D721Med (cell line): ENCODE measurements at regions not wholly inside any gene's neighbourhood (a gene's known extent, or its start where the extent isn't known, plus 50 kb on each side); places are given as distances from the start of the nearest gene placed in this dataset.

Experiments
- DNase-seq: peaks from one replicate; pipeline ENCODE4 v3.0.0; 2011; ENCODE audit warnings: low spot score; ENCODE audit not compliant: insufficient read length
- FAIRE-seq: peaks from 2 replicates; lab custom pipeline; 2011; peaks lifted over from hg19 to GRCh38; lab: Jason Lieb, UNC
- TF ChIP-seq, protein P1 (sequence below): IDR thresholded peaks from 2 replicates; pipeline ENCODE4 v1.5.1; 2012; ENCODE audit warnings: mild to moderate bottlenecking, control low read depth; ENCODE audit not compliant: insufficient read depth; ENCODE audit errors: missing control alignments

DNA sequence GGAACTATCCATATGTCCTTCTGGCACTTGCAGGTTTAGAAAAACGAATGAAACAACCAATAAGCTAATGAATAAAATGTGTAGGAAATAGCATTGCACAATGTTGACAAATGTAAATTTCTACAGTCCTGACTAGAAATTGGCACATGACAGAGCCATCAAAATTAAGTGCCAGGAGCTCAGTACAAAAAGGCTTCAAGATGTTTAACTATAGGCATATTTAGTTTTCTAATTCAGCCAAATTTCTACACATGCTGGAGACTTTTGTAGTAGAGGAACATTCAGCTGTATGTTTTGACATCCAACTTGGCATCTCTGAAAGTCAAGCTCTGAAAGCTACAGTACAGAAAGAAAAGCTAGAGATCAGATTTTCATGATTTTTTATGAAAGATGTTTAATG, 1999.4 kb upstream of the AGA start:
- TF ChIP-seq, protein P1, sequence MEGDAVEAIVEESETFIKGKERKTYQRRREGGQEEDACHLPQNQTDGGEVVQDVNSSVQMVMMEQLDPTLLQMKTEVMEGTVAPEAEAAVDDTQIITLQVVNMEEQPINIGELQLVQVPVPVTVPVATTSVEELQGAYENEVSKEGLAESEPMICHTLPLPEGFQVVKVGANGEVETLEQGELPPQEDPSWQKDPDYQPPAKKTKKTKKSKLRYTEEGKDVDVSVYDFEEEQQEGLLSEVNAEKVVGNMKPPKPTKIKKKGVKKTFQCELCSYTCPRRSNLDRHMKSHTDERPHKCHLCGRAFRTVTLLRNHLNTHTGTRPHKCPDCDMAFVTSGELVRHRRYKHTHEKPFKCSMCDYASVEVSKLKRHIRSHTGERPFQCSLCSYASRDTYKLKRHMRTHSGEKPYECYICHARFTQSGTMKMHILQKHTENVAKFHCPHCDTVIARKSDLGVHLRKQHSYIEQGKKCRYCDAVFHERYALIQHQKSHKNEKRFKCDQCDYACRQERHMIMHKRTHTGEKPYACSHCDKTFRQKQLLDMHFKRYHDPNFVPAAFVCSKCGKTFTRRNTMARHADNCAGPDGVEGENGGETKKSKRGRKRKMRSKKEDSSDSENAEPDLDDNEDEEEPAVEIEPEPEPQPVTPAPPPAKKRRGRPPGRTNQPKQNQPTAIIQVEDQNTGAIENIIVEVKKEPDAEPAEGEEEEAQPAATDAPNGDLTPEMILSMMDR: no peak
- no peak for FAIRE-seq

DNA sequence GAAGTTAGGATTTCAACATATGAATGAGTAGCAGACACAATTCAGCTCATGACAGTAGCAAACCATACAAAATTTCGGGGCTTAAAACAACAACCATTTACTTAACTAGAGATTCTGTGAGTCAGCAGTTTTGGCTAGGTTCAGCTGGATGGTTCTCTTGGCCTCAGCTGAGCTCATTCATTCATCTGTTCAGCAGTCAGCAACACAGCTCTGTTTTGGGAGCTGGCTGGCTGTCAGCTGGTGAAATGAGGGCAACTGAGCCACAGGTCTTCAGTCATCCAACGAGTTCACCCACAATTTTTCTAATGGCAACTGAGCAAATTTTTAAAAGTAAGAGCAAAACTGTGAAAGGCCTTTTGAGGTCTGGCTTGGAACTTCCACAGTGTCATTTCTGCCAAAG, 2005.1 kb upstream of the AGA start:
- TF ChIP-seq, protein P1: no peak
- DNase-seq (no peak), FAIRE-seq (no peak)

More for the DNA sequence above, 1999.4 kb upstream of the AGA start:
- no peak for DNase-seq

- DNase-seq (no peak), FAIRE-seq (no peak)
- TF ChIP-seq, protein P1: no peak
Measured at GRCh38 chr4:179465131-179465797, 2023.0 kb upstream of the AGA start.

- DNase-seq (no peak), FAIRE-seq (no peak)
- TF ChIP-seq, protein P1: no peak
Measured at GRCh38 chr4:179467878-179468277, 2025.6 kb upstream of the AGA start.

GRCh38 chr4:179472164-179472563, 2029.9 kb upstream of the AGA start:
- DNase-seq (no peak), FAIRE-seq (peak; percentile 6)
- TF ChIP-seq, protein P1: no peak

GRCh38 chr4:179478608-179479007, 2036.4 kb upstream of the AGA start:
- DNase-seq: no peak
- no peak for FAIRE-seq

GRCh38 chr4:179485781-179486180, 2043.5 kb upstream of the AGA start:
- no peak for FAIRE-seq
- TF ChIP-seq, protein P1: no peak
- DNase-seq: no peak

More at GRCh38 chr4:179478608-179479007, 2036.4 kb upstream of the AGA start:
- TF ChIP-seq, protein P1: no peak
